GM12878 (cell line): ENCODE measurements at regions not wholly inside any gene's neighbourhood (a gene's known extent, or its start where the extent isn't known, plus 50 kb on each side); places are given as distances from the start of the nearest gene placed in this dataset.

ENCODE experiments used
- ATAC-seq: fragments of 200-7000 bp; cut with Tn5 transposase; 3 replicates; pipeline ENCODE4 v1.9.1; 2020; ENCODE audit warnings: mild to moderate bottlenecking, moderate library complexity
- BruUV-seq: library from RNA; stranded (reverse); fragments of 400-500 nt; replicated peaks from 2 replicates; lab custom pipeline; 2021; lab: Mats Ljungman, UMichigan
- CTCF ChIA-PET: fragments of 300-600 bp; sonication (Branson Sonifier 250); formaldehyde crosslinking; extraction: SDS; loops from one replicate; lab custom pipeline; 2021; ENCODE audit warnings: inconsistent platforms; lab: Yijun Ruan, JAX
- POLR2A ChIA-PET: fragments of 350-600 bp; formaldehyde crosslinking; extraction: SDS; loops from one replicate; lab custom pipeline; 2021; ENCODE audit warnings: inconsistent platforms; lab: Charles Lee
- RAD21 ChIA-PET: fragments of 300-600 bp; sonication (Branson Sonifier 250); formaldehyde crosslinking; loops from one replicate; lab custom pipeline; 2023; ENCODE audit warnings: antibody characterized with exemption; ENCODE audit not compliant: unreplicated experiment; lab: Charles Lee
- SMC1A ChIA-PET: fragments of 300-600 bp; sonication (Branson Sonifier 250); formaldehyde crosslinking; loops from one replicate; lab custom pipeline; 2023; ENCODE audit not compliant: unreplicated experiment, uncharacterized antibody; lab: Charles Lee
- DNase-seq: peaks from one replicate; pipeline ENCODE4 v3.0.0-alpha.2; 2011; ENCODE audit warnings: low read depth, low spot score
- FAIRE-seq: peaks from 3 replicates; lab custom pipeline; 2011; peaks lifted over from hg19 to GRCh38; lab: Jason Lieb, UNC
- H2AFZ ChIP-seq: 2 replicates; pipeline ENCODE4 v1.6.0; 2011; ENCODE audit warnings: low read depth, low read length, control low read depth; ENCODE audit not compliant: control insufficient read depth
- H3K27ac ChIP-seq: 2 replicates; pipeline ENCODE4 v1.5.1; 2011; ENCODE audit warnings: control low read depth; ENCODE audit not compliant: control insufficient read depth, insufficient read depth
- H3K27me3 ChIP-seq, 2 experiments: replicated peaks in 1 of 2; 2 replicates each; pipeline versions ENCODE4 v1.6.0 to v1.6.1; 2011; ENCODE audit warnings: low read length in 1 of 2; ENCODE audit not compliant: control insufficient read depth in 2 of 2, insufficient read depth in 2 of 2
- H3K36me3 ChIP-seq, 2 experiments: 2 replicates each; pipeline ENCODE4 v1.5.1; 2011; ENCODE audit warnings: low read length in 1 of 2; ENCODE audit not compliant: control insufficient read depth in 2 of 2, insufficient read depth in 2 of 2
- H3K4me1 ChIP-seq: 2 replicates; pipeline ENCODE4 v1.6.1; 2011; ENCODE audit warnings: mild to moderate bottlenecking, low read length, moderate library complexity, mixed read lengths; ENCODE audit not compliant: control insufficient read depth, insufficient read depth
- H3K4me2 ChIP-seq: 2 replicates; pipeline ENCODE4 v1.6.0; 2011; ENCODE audit warnings: control low read depth; ENCODE audit not compliant: control insufficient read depth, insufficient read depth
- H3K4me3 ChIP-seq: fragments of 200-600 bp; sonication (generic); 2 replicates; pipeline ENCODE4 v1.5.1; 2016
- H3K79me2 ChIP-seq: 2 replicates; pipeline ENCODE4 v1.6.0; 2011; ENCODE audit warnings: low read length; ENCODE audit not compliant: control insufficient read depth, insufficient read depth
- H3K9ac ChIP-seq: 2 replicates; pipeline ENCODE4 v1.8.0; 2011; ENCODE audit warnings: low read length, control low read depth, mixed read lengths; ENCODE audit not compliant: control insufficient read depth, insufficient read depth
- H3K9me3 ChIP-seq: replicated peaks from 3 replicates; pipeline ENCODE4 v1.5.1; 2011; ENCODE audit warnings: mild to moderate bottlenecking, low read length; ENCODE audit not compliant: control insufficient read depth, insufficient read depth
- H4K20me1 ChIP-seq: 2 replicates; pipeline ENCODE4 v1.6.0; 2011; ENCODE audit not compliant: control insufficient read depth, insufficient read depth
- CBX3 ChIP-seq: fragments of 200-600 bp; sonication (generic); IDR thresholded peaks from 2 replicates; pipeline ENCODE4 v1.6.1; 2016; ENCODE audit warnings: low read depth, borderline replicate concordance
- CUX1 ChIP-seq: IDR thresholded peaks from 2 replicates; pipeline ENCODE4 v1.6.1; 2012; ENCODE audit warnings: improper control_type of control experiment, low read depth, low read length; ENCODE audit not compliant: insufficient replicate concordance
- MYC ChIP-seq: IDR thresholded peaks from 2 replicates; pipeline ENCODE4 v1.6.1; 2011; ENCODE audit warnings: mild to moderate bottlenecking, low read length, moderate library complexity, inconsistent platforms; ENCODE audit not compliant: insufficient read depth, insufficient replicate concordance, insufficient read length, severe bottlenecking
- NFYB ChIP-seq: IDR thresholded peaks from 2 replicates; pipeline ENCODE4 v1.6.1; 2011; ENCODE audit warnings: low read depth, mild to moderate bottlenecking, low read length, improper control_type of control experiment, moderate library complexity; ENCODE audit not compliant: insufficient read depth
- POLR2A ChIP-seq: IDR thresholded peaks from 2 replicates; pipeline ENCODE4 v1.6.1; 2011; ENCODE audit warnings: low read depth, mild to moderate bottlenecking, low read length
- SMC3 ChIP-seq: IDR thresholded peaks from 2 replicates; pipeline ENCODE4 v1.6.1; 2011; ENCODE audit warnings: low read length, improper control_type of control experiment, borderline replicate concordance
- SREBF1 ChIP-seq: IDR thresholded peaks from 2 replicates; pipeline ENCODE4 v1.6.1; 2012; ENCODE audit warnings: mild to moderate bottlenecking, low read length
- STAT3 ChIP-seq: IDR thresholded peaks from 2 replicates; pipeline ENCODE4 v1.6.1; 2011; ENCODE audit warnings: low read depth, low read length, improper control_type of control experiment
- TCF3 ChIP-seq: IDR thresholded peaks from 2 replicates; pipeline ENCODE4 v1.6.1; 2012; ENCODE audit warnings: low read depth, mild to moderate bottlenecking, low read length, borderline replicate concordance; ENCODE audit not compliant: insufficient read depth
- YBX1 ChIP-seq: fragments of 450-650 bp; IDR thresholded peaks from 2 replicates; pipeline ENCODE4 v1.6.1; 2016; ENCODE audit warnings: antibody characterized with exemption
- ZNF24 ChIP-seq: fragments of 450-650 bp; IDR thresholded peaks from 2 replicates; pipeline ENCODE4 v1.6.1; 2017; ENCODE audit warnings: antibody characterized with exemption, mild to moderate bottlenecking
- ZSCAN29 ChIP-seq: fragments of 450-650 bp; IDR thresholded peaks from 2 replicates; pipeline ENCODE4 v1.6.1; 2017; ENCODE audit warnings: mild to moderate bottlenecking, moderate library complexity
- WGBS: methylation state at CpG from one replicate; pipeline ENCODE4 v1.1.6; 2016; ENCODE audit warnings: low lambda C conversion rate; ENCODE audit not compliant: insufficient replicate concordance, insufficient coverage; ENCODE audit errors: missing lambda C conversion rate; 5-methylcytosine and 5-hydroxymethylcytosine counted together
- in situ Hi-C: fragments of 300-500 bp; cut with MboI; formaldehyde crosslinking; loops from 9 replicates; pipeline ENCODE4 v1.14.3; 2018; ENCODE audit warnings: mixed read lengths
- intact Hi-C: fragments of 100-400 bp; cut with micrococcal nuclease; formaldehyde crosslinking; loops from one replicate; pipeline ENCODE4 v1.14.2; 2022; ENCODE audit not compliant: unreplicated experiment
- TF ChIP-seq, protein P1 (sequence below): fragments of 450-650 bp; IDR thresholded peaks from 2 replicates; pipeline ENCODE4 v1.6.1; 2014; ENCODE audit warnings: mild to moderate bottlenecking

- no peak for FAIRE-seq
- POLR2A ChIA-PET = no interaction called here
Observed at GRCh38 chr1:166330096-166330495, 163.3 kb upstream of the FAM78B start.

More at GRCh38 chr1:166330096-166330495, 163.3 kb upstream of the FAM78B start:
- no TSS peak for BruUV-seq
- in situ Hi-C loops (no loop called here), intact Hi-C loops (no loop called here)
- H3K9me3 ChIP-seq = no peaks in the 10 kb centered on the region
- H3K27ac ChIP-seq = no peak overlapping the region
- no peak overlapping the region for H3K4me3 ChIP-seq
- RAD21 ChIA-PET = no interaction called here
- no peak overlapping the region for H2AFZ ChIP-seq
- DNase-seq (no peak), ATAC-seq (no peak)
- TF ChIP-seq ZNF24 (no peak), SMC3 (no peak), CUX1 (no peak), TCF3 (no peak), MYC (no peak), NFYB (no peak), ZSCAN29 (no peak), STAT3 (no peak), YBX1 (no peak), POLR2A (no peak), SREBF1 (no peak), CBX3 (no peak)
- TF ChIP-seq, protein P1, sequence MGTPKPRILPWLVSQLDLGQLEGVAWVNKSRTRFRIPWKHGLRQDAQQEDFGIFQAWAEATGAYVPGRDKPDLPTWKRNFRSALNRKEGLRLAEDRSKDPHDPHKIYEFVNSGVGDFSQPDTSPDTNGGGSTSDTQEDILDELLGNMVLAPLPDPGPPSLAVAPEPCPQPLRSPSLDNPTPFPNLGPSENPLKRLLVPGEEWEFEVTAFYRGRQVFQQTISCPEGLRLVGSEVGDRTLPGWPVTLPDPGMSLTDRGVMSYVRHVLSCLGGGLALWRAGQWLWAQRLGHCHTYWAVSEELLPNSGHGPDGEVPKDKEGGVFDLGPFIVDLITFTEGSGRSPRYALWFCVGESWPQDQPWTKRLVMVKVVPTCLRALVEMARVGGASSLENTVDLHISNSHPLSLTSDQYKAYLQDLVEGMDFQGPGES = no peak
- no peaks in the 10 kb centered on the region for H3K36me3 ChIP-seq
- SMC1A ChIA-PET = no interaction called here
- no peak overlapping the region for H3K9ac ChIP-seq
- no peaks in the 10 kb centered on the region for H3K27me3 ChIP-seq
- no peak overlapping the region for H3K4me2 ChIP-seq
- no peaks in the 10 kb centered on the region for H3K79me2 ChIP-seq
- H3K4me1 ChIP-seq = no peaks in the 10 kb centered on the region
- 0% methylated on average over 1 of the region's 1 CpG for WGBS
- no peaks in the 10 kb centered on the region for H4K20me1 ChIP-seq
- CTCF ChIA-PET = no interaction called here
